Pancreas (tissue), 10 donors: ENCODE measurements at regions not wholly inside any gene's neighbourhood (a gene's known extent, or its start where the extent isn't known, plus 50 kb on each side); places are given as distances from the start of the nearest gene placed in this dataset.

Experiments
- ATAC-seq, 4 donors: fragments of 200-7000 bp; cut with Tn5 transposase; one replicate each; pipeline versions ENCODE4 v1.8.0 to v1.9.1; 2020; ENCODE audit warnings: mild to moderate bottlenecking in 4 of 4, moderate library complexity in 4 of 4
- DNase-seq, 6 donors: peaks; one replicate each; pipeline ENCODE4 v3.0.0-alpha.2; 2020
- FAIRE-seq: peaks from 2 replicates; lab custom pipeline; 2012; peaks lifted over from hg19 to GRCh38; lab: Jason Lieb, UNC
- H3K27ac ChIP-seq, 4 donors: fragments of 200-600 bp; sonication (generic); 1 replicate in 3 of 4; 2 replicates in 1 of 4; pipeline versions ENCODE4 v1.5.0 to v1.8.0; 2020
- H3K27me3 ChIP-seq, 4 donors: fragments of 200-600 bp; one replicate each; pipeline ENCODE4 v1.8.0; 2021
- H3K36me3 ChIP-seq, 3 donors: fragments of 200-600 bp; sonication (generic) in 1 of 3; one replicate each; pipeline versions ENCODE4 v1.5.0 to v1.8.0; 2020 to 2021
- H3K4me1 ChIP-seq, 3 donors: fragments of 200-600 bp; one replicate each; pipeline ENCODE4 v1.8.0; 2021
- H3K4me3 ChIP-seq, 4 donors: fragments of 200-600 bp; sonication (generic) in 2 of 4; one replicate each; pipeline versions ENCODE4 v1.5.0 to v1.8.0; 2020 to 2021
- H3K9me3 ChIP-seq, 4 donors: fragments of 200-600 bp; one replicate each; pipeline ENCODE4 v1.8.0; 2021
- CTCF ChIP-seq, 4 donors: fragments of 200-600 bp; sonication (generic) in 3 of 4; IDR thresholded peaks; one replicate each; pipeline versions ENCODE4 v1.5.0 to v1.8.0; 2021; ENCODE audit warnings: antibody characterized with exemption in 4 of 4
- WGBS, 2 donors: extraction: QIAGEN DNeasy Blood & Tissue Kit; methylation state at CpG; one replicate each; pipeline ENCODE4 v1.1.7; 2013; 5-methylcytosine and 5-hydroxymethylcytosine counted together
- intact Hi-C, 3 donors: fragments of 100-400 bp; cut with DNase I; formaldehyde crosslinking; loops; one replicate each; pipeline versions ENCODE4 v1.11.1 to v1.14.2; 2022
- donor health status: healthy with polysubstance abuse.
- donor health status: DM: no; HTN: no; CAD: no; lungs with moderate emphysema.
- donor health status: DM: no; HTN: no; CAD: no.
- donor health status: control.
- donor health status: control.
- donor health status: Bipolar disorder and iron deficiency.
- donor health status: DM: yes; HTN: yes; CAD: no.
- donor health status: DM: no; HTN: no; CAD: no.
- donor health status: DM: no; HTN: no; CAD: no.
- donor health status: DM: yes; HTN: yes; CAD: no.

GRCh38 chr3:23099021-23099420 is 104.1 kb upstream of the UBE2E2 start:
- no peak for DNase-seq
- no peak for FAIRE-seq
- Histone ChIP-seq H3K9me3 (no peaks in the 10 kb centered on the region), H3K27me3 (no peaks in the 10 kb centered on the region), H3K27ac (no peak overlapping the region), H3K4me3 (no peak overlapping the region), H3K4me1 (no peaks in the 10 kb centered on the region), H3K36me3 (no peaks in the 10 kb centered on the region)
- 42 to 59% methylated on average over 1 of the region's 1 CpG for WGBS, 2 donors
- TF ChIP-seq CTCF (IDR thresholded peaks at IDR 0.05), result no peak
- no peak for ATAC-seq
- intact Hi-C loops, result no loop called here

GRCh38 chr3:23099677-23100076 is 103.5 kb upstream of the UBE2E2 start:
- no peaks in the 10 kb centered on the region for H3K9me3 ChIP-seq
- H3K27me3 ChIP-seq, result no peaks in the 10 kb centered on the region
- no peak overlapping the region for H3K4me3 ChIP-seq
- DNase-seq, result no peak
- 67 to 76% methylated on average over 2 of the region's 2 CpGs for whole genome bisulfite sequencing, 2 donors
- no peak for FAIRE-seq
- H3K36me3 ChIP-seq, result no peaks in the 10 kb centered on the region
- no peak overlapping the region for H3K27ac ChIP-seq
- H3K4me1 ChIP-seq, result peaks cover 0 to 4% (median 0%) of the 10 kb centered on the region in 3 donors
- no peak for ATAC-seq
- no peak for TF ChIP-seq CTCF (IDR thresholded peaks at IDR 0.05)
- intact Hi-C loops, result no loop called here

GRCh38 chr3:23100106-23100505 is 103.0 kb upstream of the UBE2E2 start:
- no peak for DNase-seq
- Histone ChIP-seq H3K4me3 (no peak overlapping the region), H3K4me1 (peaks cover 0 to 6% (median 0%) of the 10 kb centered on the region in 3 donors), H3K9me3 (no peaks in the 10 kb centered on the region), H3K27me3 (no peaks in the 10 kb centered on the region), H3K36me3 (no peaks in the 10 kb centered on the region), H3K27ac (no peak overlapping the region)
- no peak for ATAC-seq
- intact Hi-C loops, result no loop called here
- WGBS, 2 donors, result 90 to 92% methylated on average over 9 of the region's 9 CpGs
- FAIRE-seq, result no peak
- no peak for TF ChIP-seq CTCF (IDR thresholded peaks at IDR 0.05)

GRCh38 chr3:23103764-23104163 is 99.4 kb upstream of the UBE2E2 start:
- no peaks in the 10 kb centered on the region for H3K27me3 ChIP-seq
- peaks cover 0 to 6% (median 0%) of the 10 kb centered on the region in 3 donors for H3K4me1 ChIP-seq
- H3K36me3 ChIP-seq, result no peaks in the 10 kb centered on the region
- WGBS, 2 donors, result 46 to 55% methylated on average over 1 of the region's 1 CpG
- H3K9me3 ChIP-seq, result no peaks in the 10 kb centered on the region
- FAIRE-seq (no peak), DNase-seq (no peak), ATAC-seq (peak in 2 of 4 donors; percentile 38 to 50)
- no peak for TF ChIP-seq CTCF (IDR thresholded peaks at IDR 0.05)
- no peak overlapping the region for H3K4me3 ChIP-seq
- H3K27ac ChIP-seq, result no peak overlapping the region
- intact Hi-C loops, result no loop called here

- FAIRE-seq (no peak), DNase-seq (no peak), ATAC-seq (no peak)
- intact Hi-C loops, result no loop called here
- no peak overlapping the region for H3K4me3 ChIP-seq
- H3K4me1 ChIP-seq, result peaks cover 0 to 6% (median 0%) of the 10 kb centered on the region in 3 donors
- TF ChIP-seq CTCF (IDR thresholded peaks at IDR 0.05), result no peak
- no peak overlapping the region for H3K27ac ChIP-seq
- no peaks in the 10 kb centered on the region for H3K27me3 ChIP-seq
- H3K9me3 ChIP-seq, result no peaks in the 10 kb centered on the region
- no peaks in the 10 kb centered on the region for H3K36me3 ChIP-seq
Observed at GRCh38 chr3:23105048-23105447, 98.1 kb upstream of the UBE2E2 start.
